AG04450 (cell line): ENCODE measurements at regions not wholly inside any gene's neighbourhood (a gene's known extent, or its start where the extent isn't known, plus 50 kb on each side); places are given as distances from the start of the nearest gene placed in this dataset.

Experiments
- CTCF ChIA-PET: fragments of 300-600, 350-600 bp; formaldehyde crosslinking; extraction: SDS; loops from one replicate; lab custom pipeline; 2022; ENCODE audit warnings: antibody characterized with exemption, inconsistent platforms; lab: Charles Lee
- POLR2A ChIA-PET: fragments of 350-600 bp; formaldehyde crosslinking; extraction: SDS; loops from one replicate; lab custom pipeline; 2021; ENCODE audit warnings: antibody characterized with exemption, inconsistent platforms; lab: Yijun Ruan, JAX
- DNase-seq: peaks from one replicate; pipeline ENCODE4 v3.0.0-alpha.2; 2011; ENCODE audit warnings: low read depth, low spot score
- H3K27ac ChIP-seq: one replicate; pipeline ENCODE4 v1.5.1; 2012; ENCODE audit warnings: low read depth, low read length, control low read depth
- H3K27me3 ChIP-seq: one replicate; pipeline ENCODE4 v1.6.0; 2012; ENCODE audit warnings: low read length; ENCODE audit not compliant: control insufficient read depth, insufficient read depth
- H3K4me3 ChIP-seq: 2 replicates; pipeline ENCODE4 v1.5.1; 2011; ENCODE audit warnings: mild to moderate bottlenecking, low read depth, low read length, control low read depth
- H3K9me3 ChIP-seq: 2 replicates; pipeline ENCODE4 v1.5.1; 2012; ENCODE audit warnings: low read length; ENCODE audit not compliant: control insufficient read depth, insufficient read depth
- TF ChIP-seq, protein P1 (sequence below): IDR thresholded peaks from 2 replicates; pipeline ENCODE4 v1.5.1; 2011; ENCODE audit warnings: low read depth, low read length, control low read depth, inconsistent platforms

DNA sequence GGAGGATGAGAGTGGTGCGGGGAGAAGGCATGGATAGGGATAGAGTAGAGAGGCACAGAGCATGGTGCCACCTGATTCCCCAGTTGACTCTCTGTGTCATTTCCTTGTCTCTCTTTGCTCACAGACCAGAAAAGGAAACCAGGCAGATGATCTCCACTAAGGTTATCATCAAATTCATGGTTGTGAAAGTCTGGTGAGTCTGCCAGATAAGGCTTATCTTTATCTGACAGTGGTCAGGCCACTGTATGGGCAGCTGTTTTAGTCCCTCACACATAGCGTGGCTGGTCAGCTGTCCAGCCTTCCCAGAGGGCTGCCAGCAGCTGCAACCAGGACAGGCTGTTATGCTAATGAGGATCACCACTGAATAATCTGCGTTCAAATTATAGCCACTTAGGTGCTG lies 99.0 kb downstream of the ADRA2A start:
- ChIA-PET CTCF (no interaction called here), POLR2A (no interaction called here)
- Histone ChIP-seq H3K4me3 (no peak overlapping the region), H3K9me3 (no peaks in the 10 kb centered on the region), H3K27me3 (no peaks in the 10 kb centered on the region), H3K27ac (no peak overlapping the region)
- TF ChIP-seq, protein P1, sequence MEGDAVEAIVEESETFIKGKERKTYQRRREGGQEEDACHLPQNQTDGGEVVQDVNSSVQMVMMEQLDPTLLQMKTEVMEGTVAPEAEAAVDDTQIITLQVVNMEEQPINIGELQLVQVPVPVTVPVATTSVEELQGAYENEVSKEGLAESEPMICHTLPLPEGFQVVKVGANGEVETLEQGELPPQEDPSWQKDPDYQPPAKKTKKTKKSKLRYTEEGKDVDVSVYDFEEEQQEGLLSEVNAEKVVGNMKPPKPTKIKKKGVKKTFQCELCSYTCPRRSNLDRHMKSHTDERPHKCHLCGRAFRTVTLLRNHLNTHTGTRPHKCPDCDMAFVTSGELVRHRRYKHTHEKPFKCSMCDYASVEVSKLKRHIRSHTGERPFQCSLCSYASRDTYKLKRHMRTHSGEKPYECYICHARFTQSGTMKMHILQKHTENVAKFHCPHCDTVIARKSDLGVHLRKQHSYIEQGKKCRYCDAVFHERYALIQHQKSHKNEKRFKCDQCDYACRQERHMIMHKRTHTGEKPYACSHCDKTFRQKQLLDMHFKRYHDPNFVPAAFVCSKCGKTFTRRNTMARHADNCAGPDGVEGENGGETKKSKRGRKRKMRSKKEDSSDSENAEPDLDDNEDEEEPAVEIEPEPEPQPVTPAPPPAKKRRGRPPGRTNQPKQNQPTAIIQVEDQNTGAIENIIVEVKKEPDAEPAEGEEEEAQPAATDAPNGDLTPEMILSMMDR = no peak
- DNase-seq = no peak

DNA sequence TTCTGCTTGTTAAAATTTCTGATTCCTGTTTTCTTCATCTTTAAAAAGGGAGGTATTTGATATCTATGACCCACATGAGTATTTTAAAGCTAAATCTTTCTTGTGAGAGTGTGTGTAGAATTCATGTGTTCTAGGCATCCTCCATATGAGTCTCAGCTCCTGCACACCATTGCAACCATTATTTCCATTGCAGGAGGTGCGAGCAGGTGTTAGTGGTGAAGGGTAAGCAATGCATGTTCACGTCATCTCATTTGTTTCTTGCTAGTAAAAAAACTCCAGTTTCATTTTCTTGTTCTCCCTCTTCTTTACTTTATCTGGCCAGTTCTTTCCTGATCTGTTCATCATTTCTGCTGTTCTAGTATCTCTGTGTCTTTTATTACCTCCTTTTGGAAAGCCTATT lies 100.5 kb downstream of the ADRA2A start:
- Histone ChIP-seq H3K27ac (no peak overlapping the region), H3K27me3 (no peaks in the 10 kb centered on the region), H3K4me3 (no peak overlapping the region), H3K9me3 (no peaks in the 10 kb centered on the region)
- ChIA-PET POLR2A (no interaction called here), CTCF (no interaction called here)
- TF ChIP-seq, protein P1 = no peak
- DNase-seq = no peak

DNA sequence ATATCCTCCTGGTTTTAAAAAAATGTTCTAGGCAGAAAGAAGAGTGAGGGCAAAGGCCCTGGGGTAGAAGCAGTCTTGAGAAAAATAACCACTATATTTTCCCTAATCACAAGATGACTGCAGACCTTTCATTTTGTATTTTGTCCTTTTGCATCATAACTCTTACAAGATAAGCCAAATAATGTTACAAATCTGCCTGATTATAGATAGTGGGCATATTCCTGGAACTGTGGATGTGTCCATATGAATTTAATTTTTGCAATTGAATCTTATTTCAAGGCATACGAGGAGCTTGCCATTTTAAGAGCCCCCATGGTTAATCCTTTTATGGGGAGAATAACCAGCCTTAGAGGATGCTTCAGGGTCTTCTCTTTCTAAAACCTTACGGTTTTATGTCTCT lies 102.7 kb downstream of the ADRA2A start:
- POLR2A ChIA-PET = no interaction called here
- no peaks in the 10 kb centered on the region for H3K27me3 ChIP-seq
- TF ChIP-seq, protein P1 = no peak
- H3K27ac ChIP-seq = no peak overlapping the region
- DNase-seq = no peak
- H3K4me3 ChIP-seq = no peak overlapping the region
- H3K9me3 ChIP-seq = no peaks in the 10 kb centered on the region
- CTCF ChIA-PET = no interaction called here

DNA sequence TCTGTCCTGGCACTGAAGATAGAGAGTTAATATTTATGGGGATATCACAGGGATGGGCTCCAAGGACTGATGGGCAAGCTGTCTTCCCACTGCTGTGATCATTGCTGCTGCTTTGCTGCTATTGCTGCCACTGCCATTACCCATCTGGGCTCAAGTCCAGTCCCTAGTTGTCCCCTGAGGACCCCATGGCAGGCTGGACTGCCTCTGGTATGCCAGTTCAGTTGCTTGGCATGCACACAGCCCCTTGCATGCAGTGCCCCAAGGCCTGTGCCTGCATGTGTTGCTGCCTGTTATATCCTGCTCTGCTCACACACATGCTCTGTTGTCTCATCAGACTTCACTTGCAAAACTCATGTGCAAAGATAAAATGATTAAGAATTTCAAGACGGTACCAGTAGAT lies 109.5 kb downstream of the ADRA2A start:
- Histone ChIP-seq H3K27ac (no peak overlapping the region), H3K4me3 (no peak overlapping the region), H3K9me3 (0 out of 2 replicates have a peak, but pooled peaks cover 3% of the 10 kb centered on the region), H3K27me3 (no peaks in the 10 kb centered on the region)
- ChIA-PET CTCF (no interaction called here), POLR2A (no interaction called here)
- no peak for DNase-seq
- TF ChIP-seq, protein P1 = no peak

DNA sequence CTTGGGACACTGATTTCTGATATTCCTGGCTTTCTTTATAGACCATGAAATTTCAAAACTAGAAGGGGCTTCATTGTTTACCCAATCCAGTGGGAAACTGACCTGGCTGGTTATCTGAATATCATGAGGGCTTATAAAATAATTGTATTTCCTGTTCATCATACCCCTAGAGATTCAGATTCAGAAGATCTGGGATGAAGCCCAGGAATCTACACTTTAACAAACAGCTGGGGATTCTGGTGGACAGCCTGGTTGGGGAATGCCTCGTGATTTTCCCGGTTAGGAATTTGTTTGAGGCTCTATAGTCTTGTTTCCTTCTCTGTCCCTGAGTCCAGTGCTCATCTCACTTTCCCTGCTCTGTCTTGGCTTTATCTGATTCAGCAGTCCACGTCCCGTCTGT lies 110.3 kb downstream of the ADRA2A start:
- no peak overlapping the region for H3K4me3 ChIP-seq
- TF ChIP-seq, protein P1 = no peak
- H3K27me3 ChIP-seq = no peaks in the 10 kb centered on the region
- no peak overlapping the region for H3K27ac ChIP-seq
- ChIA-PET POLR2A (no interaction called here), CTCF (no interaction called here)
- 0 out of 2 replicates have a peak, but pooled peaks cover 3% of the 10 kb centered on the region for H3K9me3 ChIP-seq
- no peak for DNase-seq
